Right lobe of liver (tissue), 6 donors: ENCODE measurements at regions not wholly inside any gene's neighbourhood (a gene's known extent, or its start where the extent isn't known, plus 50 kb on each side); places are given as distances from the start of the nearest gene placed in this dataset.
"Not testable (repeated sequence)": the region's sequence is repeated elsewhere in the genome, so short reads cannot be mapped to it uniquely, and the experiment has no call there.

Experiments used
- ATAC-seq, 4 donors: fragments of 200-7000 bp; cut with Tn5 transposase; one replicate each; pipeline ENCODE4 v1.9.1; 2020; ENCODE audit warnings: mild to moderate bottlenecking in 4 of 4, moderate library complexity in 4 of 4
- DNase-seq, 3 donors: peaks; one replicate each; pipeline ENCODE4 v3.0.0-alpha.2; 2020
- H3K27ac ChIP-seq, 3 donors: fragments of 200-600 bp; one replicate each; pipeline ENCODE4 v1.8.0; 2022
- H3K27me3 ChIP-seq, 2 donors: fragments of 200-600 bp; one replicate each; pipeline ENCODE4 v1.8.0; 2022
- H3K36me3 ChIP-seq, 4 donors: fragments of 200-600 bp; sonication (generic) in 1 of 4; one replicate each; pipeline versions ENCODE4 v1.5.1 to v1.8.0; 2017 to 2022; ENCODE audit warnings: control low read depth in 1 of 4
- H3K4me1 ChIP-seq, 4 donors: fragments of 200-600 bp; sonication (generic) in 1 of 4; one replicate each; pipeline versions ENCODE4 v1.5.1 to v1.8.0; 2017 to 2022; ENCODE audit warnings: control low read depth in 1 of 4
- H3K4me3 ChIP-seq, 3 donors: fragments of 200-600 bp; one replicate each; pipeline ENCODE4 v1.8.0; 2022
- H3K9me3 ChIP-seq, 4 donors: fragments of 200-600 bp; sonication (generic) in 1 of 4; one replicate each; pipeline versions ENCODE4 v1.5.1 to v1.8.0; 2017 to 2022; ENCODE audit warnings: control low read depth in 1 of 4
- POLR2A ChIP-seq: fragments of 450-650 bp; IDR thresholded peaks from one replicate; pipeline ENCODE4 v1.6.1; 2017; ENCODE audit warnings: antibody characterized with exemption, mild to moderate bottlenecking
- WGBS: methylation state at CpG from one replicate; pipeline ENCODE4 v1.1.6; 2018; ENCODE audit warnings: low coverage, low lambda C conversion rate; ENCODE audit not compliant: insufficient coverage; ENCODE audit errors: missing lambda C conversion rate; 5-methylcytosine and 5-hydroxymethylcytosine counted together
- intact Hi-C, 2 donors: fragments of 100-400 bp; cut with DNase I; formaldehyde crosslinking; loops; one replicate each; pipeline versions ENCODE4 v1.11.2 to v1.14.1; 2022
- TF ChIP-seq, protein P1 (sequence below), 4 donors: fragments of 200-600 bp in 3 of 4; fragments of 450-650 bp in 1 of 4; IDR thresholded peaks; one replicate each; pipeline versions ENCODE4 v1.5.1 to v1.8.0; 2016 to 2022; ENCODE audit warnings: antibody characterized with exemption in 4 of 4, mild to moderate bottlenecking in 2 of 4
- donor health status: DM: no; HTN: yes; CAD: no.
- donor health status: DM: no; HTN: no; CAD: no.
- donor health status: DM: no; HTN: no; CAD: no.
- donor health status: DM: no; HTN: yes; CAD: no.
- donor health status: DM: no; HTN: yes; CAD: no.

DNA sequence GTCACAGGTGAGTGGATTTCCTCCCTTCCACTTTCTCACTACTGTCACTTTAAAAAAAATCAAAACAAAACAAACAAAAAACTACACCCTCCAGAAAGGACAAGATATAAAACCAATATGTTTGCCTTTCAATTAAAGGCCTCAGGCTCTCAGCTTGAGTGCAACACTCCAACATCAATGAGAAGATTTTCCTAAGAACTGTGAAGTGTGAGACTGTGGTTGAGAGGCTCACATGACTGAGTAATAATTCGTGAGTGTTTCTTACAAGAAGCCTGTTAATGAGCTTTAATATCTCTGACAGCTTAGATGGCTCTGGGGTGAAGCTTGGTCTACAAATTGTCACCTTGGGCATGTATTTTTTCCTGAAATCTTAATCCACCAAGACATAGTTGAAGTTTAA is 216.1 kb downstream of the ETAA1 start:
- H3K27ac ChIP-seq, result no peak overlapping the region
- ATAC-seq (no peak), DNase-seq (no peak)
- intact Hi-C loops, result no loop called here
- H3K4me1 ChIP-seq, result no peaks in the 10 kb centered on the region
- 20% methylated on average over 1 of the region's 1 CpG for WGBS
- H3K4me3 ChIP-seq, result no peak overlapping the region
- no peak for TF ChIP-seq POLR2A
- TF ChIP-seq, protein P1, sequence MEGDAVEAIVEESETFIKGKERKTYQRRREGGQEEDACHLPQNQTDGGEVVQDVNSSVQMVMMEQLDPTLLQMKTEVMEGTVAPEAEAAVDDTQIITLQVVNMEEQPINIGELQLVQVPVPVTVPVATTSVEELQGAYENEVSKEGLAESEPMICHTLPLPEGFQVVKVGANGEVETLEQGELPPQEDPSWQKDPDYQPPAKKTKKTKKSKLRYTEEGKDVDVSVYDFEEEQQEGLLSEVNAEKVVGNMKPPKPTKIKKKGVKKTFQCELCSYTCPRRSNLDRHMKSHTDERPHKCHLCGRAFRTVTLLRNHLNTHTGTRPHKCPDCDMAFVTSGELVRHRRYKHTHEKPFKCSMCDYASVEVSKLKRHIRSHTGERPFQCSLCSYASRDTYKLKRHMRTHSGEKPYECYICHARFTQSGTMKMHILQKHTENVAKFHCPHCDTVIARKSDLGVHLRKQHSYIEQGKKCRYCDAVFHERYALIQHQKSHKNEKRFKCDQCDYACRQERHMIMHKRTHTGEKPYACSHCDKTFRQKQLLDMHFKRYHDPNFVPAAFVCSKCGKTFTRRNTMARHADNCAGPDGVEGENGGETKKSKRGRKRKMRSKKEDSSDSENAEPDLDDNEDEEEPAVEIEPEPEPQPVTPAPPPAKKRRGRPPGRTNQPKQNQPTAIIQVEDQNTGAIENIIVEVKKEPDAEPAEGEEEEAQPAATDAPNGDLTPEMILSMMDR (IDR thresholded peaks at IDR 0.05), result no peak
- no peaks in the 10 kb centered on the region for H3K36me3 ChIP-seq
- H3K9me3 ChIP-seq, result no peaks in the 10 kb centered on the region
- no peaks in the 10 kb centered on the region for H3K27me3 ChIP-seq

DNA sequence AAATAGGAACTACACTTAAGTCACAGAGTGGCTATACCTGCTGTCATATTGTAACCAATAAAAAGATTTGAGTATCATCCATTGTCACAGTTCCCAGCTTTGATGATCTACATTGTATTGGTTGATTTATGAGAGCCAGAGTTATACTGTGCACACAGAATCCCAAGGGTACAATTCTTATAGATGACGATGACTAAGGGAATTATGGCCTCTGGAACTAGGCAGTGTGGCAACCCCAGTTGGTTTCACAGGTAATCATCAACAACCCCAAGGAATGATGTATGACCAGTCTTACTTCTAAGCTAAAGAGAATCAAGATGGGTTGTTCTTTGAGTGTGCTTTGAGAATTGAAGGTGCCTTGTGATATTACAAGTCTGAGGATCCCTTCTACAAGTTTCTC is 217.3 kb downstream of the ETAA1 start:
- H3K4me3 ChIP-seq, result no peak overlapping the region
- no peak for DNase-seq
- H3K36me3 ChIP-seq, result no peaks in the 10 kb centered on the region
- WGBS, result 71% methylated on average over 1 of the region's 1 CpG
- no peaks in the 10 kb centered on the region for H3K9me3 ChIP-seq
- intact Hi-C loops, result no loop called here
- no peaks in the 10 kb centered on the region for H3K4me1 ChIP-seq
- H3K27me3 ChIP-seq, result no peaks in the 10 kb centered on the region
- TF ChIP-seq, protein P1 (IDR thresholded peaks at IDR 0.05), result no peak
- TF ChIP-seq POLR2A, result no peak
- H3K27ac ChIP-seq, result no peak overlapping the region
- ATAC-seq, result no peak

DNA sequence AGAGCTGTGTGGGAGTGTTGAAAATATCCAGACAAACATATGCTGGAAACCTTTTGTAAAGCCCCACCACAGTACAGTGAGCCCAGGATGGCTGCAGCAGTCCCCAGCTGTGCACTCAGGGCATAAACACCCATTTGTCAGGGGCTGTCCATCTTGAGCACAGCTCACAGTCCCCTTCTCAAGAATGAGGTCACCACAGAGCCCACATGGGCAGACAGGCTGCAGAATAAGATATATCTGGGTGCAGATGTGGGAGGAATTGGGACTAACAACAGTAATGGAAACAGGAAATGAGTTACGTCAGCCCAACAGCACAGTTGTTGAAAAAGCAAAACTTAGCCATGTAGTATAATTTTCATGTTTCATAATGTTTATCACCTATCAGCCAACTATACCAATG is 219.6 kb downstream of the ETAA1 start:
- DNase-seq, result no peak
- intact Hi-C loops, result no loop called here
- H3K9me3 ChIP-seq, result no peaks in the 10 kb centered on the region
- no peak overlapping the region for H3K27ac ChIP-seq
- H3K4me3 ChIP-seq, result no peak overlapping the region
- 38% methylated on average over 1 of the region's 1 CpG for WGBS
- H3K4me1 ChIP-seq, result no peaks in the 10 kb centered on the region
- ATAC-seq, result no peak
- no peaks in the 10 kb centered on the region for H3K36me3 ChIP-seq
- H3K27me3 ChIP-seq, result no peaks in the 10 kb centered on the region
- TF ChIP-seq, protein P1 (IDR thresholded peaks at IDR 0.05), result no peak
- TF ChIP-seq POLR2A, result no peak

DNA sequence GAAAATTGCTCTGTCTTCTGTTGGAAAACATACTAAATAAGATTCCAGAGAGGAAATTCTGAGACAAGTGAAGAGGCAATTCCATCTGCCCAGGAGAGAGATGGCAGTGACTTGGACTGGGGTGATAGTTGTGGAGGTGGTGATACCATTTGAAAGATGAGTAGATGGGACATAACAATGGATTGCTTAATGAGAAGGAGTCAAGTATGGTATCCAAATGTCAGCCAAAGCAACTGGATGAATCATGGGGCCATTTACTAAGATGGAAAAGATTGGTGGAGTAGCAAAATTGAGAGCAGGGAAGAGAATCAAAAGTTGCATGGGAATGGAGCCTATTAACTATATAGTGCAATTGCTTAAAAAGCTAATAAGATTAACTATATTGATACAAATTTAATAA is 222.1 kb downstream of the ETAA1 start:
- Histone ChIP-seq H3K4me1 (no peaks in the 10 kb centered on the region), H3K36me3 (no peaks in the 10 kb centered on the region), H3K9me3 (no peaks in the 10 kb centered on the region), H3K27ac (no peak overlapping the region), H3K27me3 (no peaks in the 10 kb centered on the region), H3K4me3 (no peak overlapping the region)
- TF ChIP-seq, protein P1 (IDR thresholded peaks at IDR 0.05), result no peak
- no peak for TF ChIP-seq POLR2A
- DNase-seq (no peak), ATAC-seq (no peak)
- intact Hi-C loops, result no loop called here

DNA sequence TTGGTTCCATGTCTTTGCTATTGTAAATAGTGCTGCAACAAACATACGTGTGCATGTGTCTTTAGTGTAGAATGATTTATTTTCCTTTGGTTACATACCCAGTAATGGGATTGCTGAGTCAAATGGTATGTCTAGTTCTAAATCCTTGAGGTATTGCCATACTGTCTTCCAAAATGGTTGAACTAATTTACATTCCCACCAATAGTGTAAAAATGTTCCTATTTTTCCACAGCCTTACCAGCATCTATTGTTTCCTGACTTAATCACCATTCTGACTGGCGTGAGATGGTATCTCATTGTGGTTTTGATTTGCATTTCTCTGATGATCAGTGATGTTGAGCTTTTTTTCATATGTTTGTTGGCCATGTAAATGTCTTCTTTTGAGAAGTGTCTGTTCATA is 226.6 kb downstream of the ETAA1 start:
- H3K27ac ChIP-seq, H3K27me3 ChIP-seq, ATAC-seq, H3K9me3 ChIP-seq, H3K36me3 ChIP-seq, DNase-seq, H3K4me3 ChIP-seq, H3K4me1 ChIP-seq, intact Hi-C loops: not testable (repeated sequence)
- 64% methylated on average over 2 of the region's 2 CpGs for WGBS
